Breast epithelium (tissue), 4 donors: ENCODE measurements at regions not wholly inside any gene's neighbourhood (a gene's known extent, or its start where the extent isn't known, plus 50 kb on each side); places are given as distances from the start of the nearest gene placed in this dataset.

Experiments
- DNase-seq, 2 donors: peaks; one replicate each; pipeline ENCODE4 v3.0.0-alpha.2; 2019; ENCODE audit warnings: low spot score in 2 of 2
- H3K27ac ChIP-seq, 2 donors: fragments of 200-600 bp; sonication (generic) in 1 of 2; one replicate each; pipeline ENCODE4 v1.5.1; 2016 to 2019; ENCODE audit warnings: mild to moderate bottlenecking in 1 of 2
- H3K27me3 ChIP-seq, 2 donors: fragments of 200-600 bp; sonication (generic) in 1 of 2; one replicate each; pipeline versions ENCODE4 v1.5.1 to v1.6.0; 2017 to 2019; ENCODE audit warnings: control low read depth in 1 of 2, mild to moderate bottlenecking in 1 of 2
- H3K36me3 ChIP-seq: fragments of 200-600 bp; one replicate; pipeline ENCODE4 v1.5.1; 2019
- H3K4me1 ChIP-seq, 2 donors: fragments of 200-600 bp; sonication (generic); one replicate each; pipeline ENCODE4 v1.5.1; 2016 to 2019; ENCODE audit warnings: control low read depth in 1 of 2
- H3K4me3 ChIP-seq, 3 donors: fragments of 200-600 bp; sonication (generic); 1 replicate in 2 of 3; 2 replicates in 1 of 3; pipeline ENCODE4 v1.5.1; 2016 to 2019; ENCODE audit warnings: mild to moderate bottlenecking in 3 of 3, moderate library complexity in 2 of 3
- H3K9me3 ChIP-seq, 2 donors: fragments of 200-600 bp; sonication (generic) in 1 of 2; one replicate each; pipeline ENCODE4 v1.5.1; 2016 to 2019; ENCODE audit warnings: control low read depth in 1 of 2
- POLR2A ChIP-seq: fragments of 450-650 bp; IDR thresholded peaks from one replicate; pipeline ENCODE4 v1.6.1; 2016; ENCODE audit warnings: antibody characterized with exemption, mild to moderate bottlenecking, moderate library complexity
- POLR2AphosphoS5 ChIP-seq, 3 donors: sonication (generic); formaldehyde crosslinking; IDR thresholded peaks; one replicate each; pipeline ENCODE4 v1.6.1; 2017; ENCODE audit warnings: antibody characterized with exemption in 3 of 3
- intact Hi-C: fragments of 100-400 bp; cut with DNase I; formaldehyde crosslinking; loops from one replicate; pipeline ENCODE4 v1.15.1; 2023; ENCODE audit warnings: low total_unique reads
- TF ChIP-seq, protein P1 (sequence below), 3 donors: fragments of 450-650 bp; IDR thresholded peaks; one replicate each; pipeline ENCODE4 v1.5.1; 2016 to 2017; ENCODE audit warnings: antibody characterized with exemption in 3 of 3, mild to moderate bottlenecking in 3 of 3, moderate library complexity in 3 of 3

DNA sequence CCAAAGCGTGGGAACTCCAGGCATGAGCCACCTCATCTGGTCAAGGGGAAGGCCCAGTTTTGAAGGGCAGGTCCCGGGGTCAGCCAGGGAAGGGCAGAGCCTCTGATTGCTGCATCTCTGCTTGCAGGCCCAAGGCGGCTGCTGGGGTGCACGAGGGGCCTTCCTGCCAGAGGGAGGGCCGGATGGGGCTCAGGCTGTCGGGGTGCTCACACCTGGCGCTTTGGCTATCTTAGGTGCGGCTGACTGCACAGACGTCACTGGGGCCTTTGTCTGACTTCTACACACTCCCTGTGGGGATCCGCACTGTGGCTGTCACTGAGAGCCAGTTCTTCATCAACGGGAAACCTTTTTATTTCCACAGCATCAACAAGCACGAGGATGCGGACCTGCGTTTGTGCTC lies 68.7 kb downstream of the ZNF727 start:
- no peak for DNase-seq
- H3K27ac ChIP-seq, result no peak overlapping the region
- intact Hi-C loops, result no loop called here
- H3K4me3 ChIP-seq, result no peak overlapping the region
- H3K4me1 ChIP-seq, result no peaks in the 10 kb centered on the region
- peaks cover 0 to 36% of the 10 kb centered on the region in 2 donors for H3K9me3 ChIP-seq
- no peaks in the 10 kb centered on the region for H3K27me3 ChIP-seq
- no peaks in the 10 kb centered on the region for H3K36me3 ChIP-seq
- TF ChIP-seq POLR2AphosphoS5 (IDR thresholded peaks at IDR 0.05) (no peak), POLR2A (no peak)
- TF ChIP-seq, protein P1, sequence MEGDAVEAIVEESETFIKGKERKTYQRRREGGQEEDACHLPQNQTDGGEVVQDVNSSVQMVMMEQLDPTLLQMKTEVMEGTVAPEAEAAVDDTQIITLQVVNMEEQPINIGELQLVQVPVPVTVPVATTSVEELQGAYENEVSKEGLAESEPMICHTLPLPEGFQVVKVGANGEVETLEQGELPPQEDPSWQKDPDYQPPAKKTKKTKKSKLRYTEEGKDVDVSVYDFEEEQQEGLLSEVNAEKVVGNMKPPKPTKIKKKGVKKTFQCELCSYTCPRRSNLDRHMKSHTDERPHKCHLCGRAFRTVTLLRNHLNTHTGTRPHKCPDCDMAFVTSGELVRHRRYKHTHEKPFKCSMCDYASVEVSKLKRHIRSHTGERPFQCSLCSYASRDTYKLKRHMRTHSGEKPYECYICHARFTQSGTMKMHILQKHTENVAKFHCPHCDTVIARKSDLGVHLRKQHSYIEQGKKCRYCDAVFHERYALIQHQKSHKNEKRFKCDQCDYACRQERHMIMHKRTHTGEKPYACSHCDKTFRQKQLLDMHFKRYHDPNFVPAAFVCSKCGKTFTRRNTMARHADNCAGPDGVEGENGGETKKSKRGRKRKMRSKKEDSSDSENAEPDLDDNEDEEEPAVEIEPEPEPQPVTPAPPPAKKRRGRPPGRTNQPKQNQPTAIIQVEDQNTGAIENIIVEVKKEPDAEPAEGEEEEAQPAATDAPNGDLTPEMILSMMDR (IDR thresholded peaks at IDR 0.05), result no peak

DNA sequence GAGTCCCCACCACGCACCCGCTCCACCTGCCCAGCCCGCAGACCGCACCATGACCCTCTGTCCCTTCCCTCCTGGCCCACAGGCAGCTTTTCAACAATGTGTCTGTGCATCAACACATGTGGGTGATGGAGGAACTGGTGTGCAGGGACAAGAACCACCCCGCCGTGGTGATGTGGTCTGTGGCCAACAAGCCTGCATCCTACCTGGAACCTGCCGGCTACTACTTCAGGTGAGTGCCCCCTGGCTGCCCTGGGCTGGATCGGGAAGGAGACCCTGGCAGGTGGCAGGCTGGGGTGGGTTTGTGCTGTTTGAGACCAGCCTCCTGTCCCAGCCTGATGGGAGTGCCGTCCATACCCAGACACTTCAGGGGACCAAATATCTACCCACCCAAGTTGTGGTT lies 69.6 kb downstream of the ZNF727 start:
- H3K9me3 ChIP-seq, result peaks cover 0 to 39% of the 10 kb centered on the region in 2 donors
- no peaks in the 10 kb centered on the region for H3K4me1 ChIP-seq
- TF ChIP-seq POLR2AphosphoS5 (IDR thresholded peaks at IDR 0.05), result no peak
- no peak for TF ChIP-seq POLR2A
- TF ChIP-seq, protein P1 (IDR thresholded peaks at IDR 0.05), result no peak
- no peak overlapping the region for H3K27ac ChIP-seq
- no peaks in the 10 kb centered on the region for H3K27me3 ChIP-seq
- no peak for DNase-seq
- no peak overlapping the region for H3K4me3 ChIP-seq
- no peaks in the 10 kb centered on the region for H3K36me3 ChIP-seq
- intact Hi-C loops, result no loop called here

DNA sequence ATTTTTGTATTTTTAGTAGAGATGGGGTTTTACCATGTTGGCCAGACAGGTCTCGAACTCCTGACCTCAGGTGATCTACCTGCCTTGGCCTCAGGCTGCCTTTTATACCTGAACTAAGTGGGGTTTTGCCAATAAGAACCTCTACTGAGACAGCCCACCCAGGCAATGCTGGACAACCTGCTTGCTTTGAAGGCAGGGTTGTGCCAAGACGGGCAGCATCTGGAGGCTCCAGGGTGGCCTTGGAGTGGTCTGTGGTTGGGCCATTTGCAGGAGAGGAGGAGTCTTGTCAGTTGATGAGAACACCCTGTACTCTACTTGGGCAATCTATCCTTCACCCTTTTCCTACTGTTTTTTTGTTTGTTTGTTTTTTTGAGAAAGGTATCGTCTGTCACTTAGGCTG lies 75.3 kb upstream of the ZNF735 start:
- H3K27ac ChIP-seq, result no peak overlapping the region
- no peaks in the 10 kb centered on the region for H3K4me1 ChIP-seq
- no peak overlapping the region for H3K4me3 ChIP-seq
- H3K36me3 ChIP-seq, result no peaks in the 10 kb centered on the region
- H3K27me3 ChIP-seq, result no peaks in the 10 kb centered on the region
- TF ChIP-seq POLR2AphosphoS5 (IDR thresholded peaks at IDR 0.05) (no peak), POLR2A (no peak)
- TF ChIP-seq, protein P1 (IDR thresholded peaks at IDR 0.05), result no peak
- H3K9me3 ChIP-seq, result peaks cover 16 to 75% of the 10 kb centered on the region in 2 donors
- intact Hi-C loops, result no loop called here
- no peak for DNase-seq
